ENCODE measurements at regions not wholly inside any gene's neighbourhood (a gene's known extent, or its start where the extent isn't known, plus 50 kb on each side); places are given as distances from the start of the nearest gene placed in this dataset.

DNA sequence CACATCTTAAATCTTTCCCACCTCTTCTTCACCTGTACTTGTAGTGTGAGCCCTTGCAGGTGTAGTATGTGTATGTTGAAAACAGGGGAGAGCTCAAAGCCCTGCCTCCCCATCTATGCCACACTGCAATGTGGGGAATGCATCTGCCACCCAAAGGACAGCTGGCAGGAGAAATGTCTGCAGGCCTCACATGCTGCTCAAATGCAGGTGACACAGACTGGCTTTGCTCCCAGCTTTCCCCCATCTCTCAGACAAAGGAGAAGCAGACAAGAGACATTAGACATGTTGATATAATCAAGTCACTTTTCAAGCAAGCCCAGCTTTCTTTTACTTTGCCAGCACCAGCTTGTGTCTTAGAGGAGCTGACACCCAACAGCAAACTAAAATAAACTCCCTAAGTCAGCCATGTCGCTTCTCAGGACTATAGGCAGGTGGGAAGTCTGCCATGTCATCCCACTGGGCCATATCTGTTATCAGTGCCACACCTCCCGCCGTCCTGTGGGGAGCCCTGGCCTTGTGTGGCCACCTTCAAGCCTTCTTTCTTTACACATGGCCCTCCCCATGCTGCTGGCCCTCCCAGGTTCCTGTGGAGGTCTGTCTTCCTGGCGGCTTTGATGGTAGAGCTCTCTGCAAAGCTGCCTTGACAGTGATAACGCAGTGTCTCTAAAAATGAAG, 102.1 kb downstream of the CXCL12 start:
- H3K4me3 ChIP-seq (replicated peaks in 1 of 2; ENCODE audit: low read depth in 1 of 2, low read length in 2 of 2): no peak overlapping the region
- H3K4me1 ChIP-seq (ENCODE audit: control insufficient read depth in 1 of 2, insufficient read depth in 2 of 2, low read length in 2 of 2): no peaks in the 10 kb centered on the region
- H3K9me3 ChIP-seq (ENCODE audit: control insufficient read depth in 1 of 2, insufficient read depth in 1 of 2, low read depth in 1 of 2, low read length in 2 of 2): no peaks in the 10 kb centered on the region
- no peak overlapping the region for H2AFZ ChIP-seq (ENCODE audit: low read depth, low read length, poor library complexity, severe bottlenecking)
- CTCF ChIA-PET: no interaction called here
- ATAC-seq: no peak
- H3K4me2 ChIP-seq (ENCODE audit: low read length): no peak overlapping the region
- intact Hi-C loops (cut with micrococcal nuclease): no loop called here
- no peak for DNase-seq (ENCODE audit: low read depth, low spot score)
- TF ChIP-seq TCF7L2 (IDR thresholded peaks at IDR 0.05; ENCODE audit: borderline replicate concordance, extremely low read depth, insufficient read depth, insufficient read length) (no peak), CEBPB (IDR thresholded peaks at IDR 0.05; ENCODE audit: low read depth) (no peak), CTCF (IDR thresholded peaks at IDR 0.05 in 2 of 3, conservative IDR thresholded peaks at IDR 0.05 in 1 of 3; ENCODE audit: borderline replicate concordance in 1 of 3, insufficient read depth in 1 of 3, low read depth in 2 of 3, low read length in 2 of 3) (no peak), CBX3 (IDR thresholded peaks at IDR 0.05; ENCODE audit: low read depth) (no peak), ZNF274 (IDR thresholded peaks at IDR 0.05; ENCODE audit: low read depth, low read length) (no peak), RAD21 (IDR thresholded peaks at IDR 0.05; ENCODE audit: low read depth) (no peak), EGR1 (IDR thresholded peaks at IDR 0.05; ENCODE audit: low read depth) (no peak), POLR2A (IDR thresholded peaks at IDR 0.05; ENCODE audit: borderline replicate concordance, extremely low read depth, insufficient read depth, insufficient read length) (no peak), SP1 (IDR thresholded peaks at IDR 0.05; ENCODE audit: low read depth) (no peak), ATF3 (IDR thresholded peaks at IDR 0.05) (no peak), JUND (IDR thresholded peaks at IDR 0.05) (no peak), SIN3A (IDR thresholded peaks at IDR 0.05; ENCODE audit: low read depth) (no peak)
- TF ChIP-seq, protein P1, sequence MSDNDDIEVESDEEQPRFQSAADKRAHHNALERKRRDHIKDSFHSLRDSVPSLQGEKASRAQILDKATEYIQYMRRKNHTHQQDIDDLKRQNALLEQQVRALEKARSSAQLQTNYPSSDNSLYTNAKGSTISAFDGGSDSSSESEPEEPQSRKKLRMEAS (IDR thresholded peaks at IDR 0.05): no peak
- TF ChIP-seq, protein P2, sequence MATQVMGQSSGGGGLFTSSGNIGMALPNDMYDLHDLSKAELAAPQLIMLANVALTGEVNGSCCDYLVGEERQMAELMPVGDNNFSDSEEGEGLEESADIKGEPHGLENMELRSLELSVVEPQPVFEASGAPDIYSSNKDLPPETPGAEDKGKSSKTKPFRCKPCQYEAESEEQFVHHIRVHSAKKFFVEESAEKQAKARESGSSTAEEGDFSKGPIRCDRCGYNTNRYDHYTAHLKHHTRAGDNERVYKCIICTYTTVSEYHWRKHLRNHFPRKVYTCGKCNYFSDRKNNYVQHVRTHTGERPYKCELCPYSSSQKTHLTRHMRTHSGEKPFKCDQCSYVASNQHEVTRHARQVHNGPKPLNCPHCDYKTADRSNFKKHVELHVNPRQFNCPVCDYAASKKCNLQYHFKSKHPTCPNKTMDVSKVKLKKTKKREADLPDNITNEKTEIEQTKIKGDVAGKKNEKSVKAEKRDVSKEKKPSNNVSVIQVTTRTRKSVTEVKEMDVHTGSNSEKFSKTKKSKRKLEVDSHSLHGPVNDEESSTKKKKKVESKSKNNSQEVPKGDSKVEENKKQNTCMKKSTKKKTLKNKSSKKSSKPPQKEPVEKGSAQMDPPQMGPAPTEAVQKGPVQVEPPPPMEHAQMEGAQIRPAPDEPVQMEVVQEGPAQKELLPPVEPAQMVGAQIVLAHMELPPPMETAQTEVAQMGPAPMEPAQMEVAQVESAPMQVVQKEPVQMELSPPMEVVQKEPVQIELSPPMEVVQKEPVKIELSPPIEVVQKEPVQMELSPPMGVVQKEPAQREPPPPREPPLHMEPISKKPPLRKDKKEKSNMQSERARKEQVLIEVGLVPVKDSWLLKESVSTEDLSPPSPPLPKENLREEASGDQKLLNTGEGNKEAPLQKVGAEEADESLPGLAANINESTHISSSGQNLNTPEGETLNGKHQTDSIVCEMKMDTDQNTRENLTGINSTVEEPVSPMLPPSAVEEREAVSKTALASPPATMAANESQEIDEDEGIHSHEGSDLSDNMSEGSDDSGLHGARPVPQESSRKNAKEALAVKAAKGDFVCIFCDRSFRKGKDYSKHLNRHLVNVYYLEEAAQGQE (IDR thresholded peaks at IDR 0.05; ENCODE audit: low read depth): no peak
- TF ChIP-seq, protein P3, sequence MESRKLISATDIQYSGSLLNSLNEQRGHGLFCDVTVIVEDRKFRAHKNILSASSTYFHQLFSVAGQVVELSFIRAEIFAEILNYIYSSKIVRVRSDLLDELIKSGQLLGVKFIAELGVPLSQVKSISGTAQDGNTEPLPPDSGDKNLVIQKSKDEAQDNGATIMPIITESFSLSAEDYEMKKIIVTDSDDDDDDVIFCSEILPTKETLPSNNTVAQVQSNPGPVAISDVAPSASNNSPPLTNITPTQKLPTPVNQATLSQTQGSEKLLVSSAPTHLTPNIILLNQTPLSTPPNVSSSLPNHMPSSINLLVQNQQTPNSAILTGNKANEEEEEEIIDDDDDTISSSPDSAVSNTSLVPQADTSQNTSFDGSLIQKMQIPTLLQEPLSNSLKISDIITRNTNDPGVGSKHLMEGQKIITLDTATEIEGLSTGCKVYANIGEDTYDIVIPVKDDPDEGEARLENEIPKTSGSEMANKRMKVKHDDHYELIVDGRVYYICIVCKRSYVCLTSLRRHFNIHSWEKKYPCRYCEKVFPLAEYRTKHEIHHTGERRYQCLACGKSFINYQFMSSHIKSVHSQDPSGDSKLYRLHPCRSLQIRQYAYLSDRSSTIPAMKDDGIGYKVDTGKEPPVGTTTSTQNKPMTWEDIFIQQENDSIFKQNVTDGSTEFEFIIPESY (IDR thresholded peaks at IDR 0.05; ENCODE audit: extremely low read depth, insufficient replicate concordance, low read length): no peak
- RAD21 ChIA-PET (ENCODE audit: low non-redundant PET in 1 of 2, low total read pairs in 2 of 2, uncharacterized antibody in 2 of 2, unreplicated experiment in 2 of 2): no interaction called here
- peaks cover 32% of the 10 kb centered on the region; the same call in 1 of the 2 replicates for H3K27me3 ChIP-seq (ENCODE audit: insufficient read depth, low read length)
- no peaks in the 10 kb centered on the region for H3K36me3 ChIP-seq (ENCODE audit: control insufficient read depth in 1 of 2, insufficient read depth in 2 of 2, low read length in 2 of 2)
- no peaks in the 10 kb centered on the region for H4K20me1 ChIP-seq (ENCODE audit: insufficient read depth)
- H3K27ac ChIP-seq (ENCODE audit: low read depth, low read length): no peak overlapping the region
- no peaks in the 10 kb centered on the region for H3K79me2 ChIP-seq (ENCODE audit: insufficient read depth, low read length)
- H3K9me2 ChIP-seq (ENCODE audit: insufficient read depth): no peaks in the 10 kb centered on the region
- POLR2A ChIA-PET: no interaction called here
- no TSS peak for BruUV-seq (replicated peaks)
- no peak overlapping the region for H3K9ac ChIP-seq (ENCODE audit: low read length)

Data from HCT116 (cell line).